ENCODE measurements at regions not wholly inside any gene's neighbourhood (a gene's known extent, or its start where the extent isn't known, plus 50 kb on each side); places are given as distances from the start of the nearest gene placed in this dataset.

DNA sequence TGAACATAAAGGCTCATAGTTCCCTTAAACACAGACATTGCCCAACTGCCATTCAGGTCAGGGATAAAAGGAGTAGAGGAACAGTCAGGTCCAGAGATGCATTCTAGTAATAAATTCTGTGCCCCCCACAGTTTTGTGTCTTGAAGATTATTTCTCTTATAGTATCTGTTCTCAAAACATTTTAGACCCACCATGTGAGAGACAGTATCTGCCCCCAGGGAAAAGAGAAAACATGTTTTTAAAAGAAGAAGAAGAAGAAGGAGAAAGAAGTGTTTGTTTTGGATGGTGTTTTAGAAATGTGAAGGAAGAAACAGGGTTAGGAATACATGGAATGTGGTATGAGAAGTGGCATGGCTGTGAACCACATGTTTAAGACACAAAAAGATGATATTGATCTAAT lies 629.6 kb upstream of the EPHA7 start:
- no peaks in the 10 kb centered on the region for H3K36me3 Mint-ChIP-seq
- H3K27me3 Mint-ChIP-seq (ENCODE audit: low read depth): no peaks in the 10 kb centered on the region
- no peak for DNase-seq (ENCODE audit: low spot score in 2 of 2, unreplicated experiment in 2 of 2)
- no peak overlapping the region for H3K27ac Mint-ChIP-seq
- peaks cover 45% of the 10 kb centered on the region for H3K4me1 Mint-ChIP-seq
- no peak overlapping the region for H3K4me3 Mint-ChIP-seq
- H3K9me3 Mint-ChIP-seq: no peaks in the 10 kb centered on the region
- TF ChIP-seq, protein P1, sequence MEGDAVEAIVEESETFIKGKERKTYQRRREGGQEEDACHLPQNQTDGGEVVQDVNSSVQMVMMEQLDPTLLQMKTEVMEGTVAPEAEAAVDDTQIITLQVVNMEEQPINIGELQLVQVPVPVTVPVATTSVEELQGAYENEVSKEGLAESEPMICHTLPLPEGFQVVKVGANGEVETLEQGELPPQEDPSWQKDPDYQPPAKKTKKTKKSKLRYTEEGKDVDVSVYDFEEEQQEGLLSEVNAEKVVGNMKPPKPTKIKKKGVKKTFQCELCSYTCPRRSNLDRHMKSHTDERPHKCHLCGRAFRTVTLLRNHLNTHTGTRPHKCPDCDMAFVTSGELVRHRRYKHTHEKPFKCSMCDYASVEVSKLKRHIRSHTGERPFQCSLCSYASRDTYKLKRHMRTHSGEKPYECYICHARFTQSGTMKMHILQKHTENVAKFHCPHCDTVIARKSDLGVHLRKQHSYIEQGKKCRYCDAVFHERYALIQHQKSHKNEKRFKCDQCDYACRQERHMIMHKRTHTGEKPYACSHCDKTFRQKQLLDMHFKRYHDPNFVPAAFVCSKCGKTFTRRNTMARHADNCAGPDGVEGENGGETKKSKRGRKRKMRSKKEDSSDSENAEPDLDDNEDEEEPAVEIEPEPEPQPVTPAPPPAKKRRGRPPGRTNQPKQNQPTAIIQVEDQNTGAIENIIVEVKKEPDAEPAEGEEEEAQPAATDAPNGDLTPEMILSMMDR (IDR thresholded peaks at IDR 0.05; ENCODE audit: unreplicated experiment): no peak

DNA sequence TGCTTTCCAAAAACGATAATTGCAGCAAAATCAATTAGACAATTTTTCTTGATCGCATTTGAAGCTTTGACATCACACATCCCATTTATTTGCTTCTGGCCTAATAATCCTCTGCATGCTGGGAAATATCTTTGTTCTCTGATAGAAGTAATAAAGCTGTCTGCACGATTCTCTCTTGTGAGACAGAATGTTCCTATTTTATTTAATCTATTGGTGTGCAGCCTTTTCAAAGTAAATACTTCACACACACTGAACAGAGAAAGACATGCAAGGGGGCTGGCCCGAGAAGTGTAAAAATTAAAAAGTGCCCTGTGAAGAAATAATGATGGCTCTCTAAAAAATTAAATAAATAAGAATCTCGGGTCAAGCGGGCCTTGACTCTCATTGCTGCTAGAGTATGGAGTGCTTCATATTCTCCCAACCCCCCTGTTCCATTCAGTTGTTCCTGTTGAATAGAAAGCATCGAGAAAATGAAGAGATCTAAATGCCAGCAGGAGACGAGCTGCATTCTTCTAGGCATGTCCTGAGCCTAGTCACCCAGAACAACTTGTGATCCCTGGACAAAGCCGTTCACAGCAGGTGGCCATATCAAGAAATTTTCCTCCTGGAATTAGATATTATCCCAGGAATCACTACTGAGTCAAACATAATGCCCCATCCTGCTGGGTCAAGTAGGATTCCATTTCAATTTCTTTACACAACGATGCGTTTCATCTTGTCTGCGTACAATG lies 625.9 kb upstream of the EPHA7 start:
- DNase-seq (ENCODE audit: low spot score in 2 of 2, unreplicated experiment in 2 of 2): no peak
- no peaks in the 10 kb centered on the region for H3K36me3 Mint-ChIP-seq
- no peak overlapping the region for H3K4me3 Mint-ChIP-seq
- TF ChIP-seq, protein P1 (IDR thresholded peaks at IDR 0.05; ENCODE audit: unreplicated experiment): no peak
- H3K27ac Mint-ChIP-seq: no peak overlapping the region
- peaks cover 23% of the 10 kb centered on the region for H3K4me1 Mint-ChIP-seq
- H3K9me3 Mint-ChIP-seq: no peaks in the 10 kb centered on the region
- H3K27me3 Mint-ChIP-seq (ENCODE audit: low read depth): no peaks in the 10 kb centered on the region

DNA sequence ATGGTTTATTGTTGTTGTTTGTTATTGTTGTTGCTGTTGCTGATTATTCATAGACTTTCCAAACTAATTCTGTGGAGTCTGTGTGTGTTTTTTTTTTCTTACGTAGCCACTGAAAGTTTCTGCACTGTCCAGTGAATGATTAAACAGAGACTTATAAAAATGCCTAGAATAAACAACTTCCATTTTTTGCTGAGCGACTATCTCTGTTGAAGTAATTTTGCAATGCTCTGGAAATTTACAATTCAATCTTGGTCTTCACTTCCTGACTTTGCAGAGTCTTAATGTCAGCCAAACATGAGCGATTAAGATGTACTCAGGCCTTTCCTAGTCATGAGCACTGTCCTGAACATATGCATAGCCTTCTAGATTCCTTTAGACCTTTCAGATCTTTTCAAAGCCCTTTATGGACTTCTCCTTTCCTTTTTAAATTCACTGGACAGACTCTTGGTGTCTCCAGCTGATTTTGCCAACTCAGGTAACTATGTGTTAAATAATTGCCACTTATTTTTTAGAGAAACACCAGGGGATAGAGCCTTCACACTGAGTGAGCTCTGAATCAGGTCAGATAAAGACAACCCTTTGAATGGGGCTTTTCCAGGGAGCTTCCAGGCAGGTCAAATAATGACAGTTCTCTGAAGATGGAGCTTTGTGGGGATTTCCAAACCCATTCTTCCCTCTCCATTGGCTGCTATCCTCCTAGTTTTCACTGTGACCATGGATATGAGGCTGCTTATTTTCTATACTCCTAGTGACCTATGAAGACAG lies 622.8 kb upstream of the EPHA7 start:
- no peak overlapping the region for H3K27ac Mint-ChIP-seq
- TF ChIP-seq, protein P1 (IDR thresholded peaks at IDR 0.05; ENCODE audit: unreplicated experiment): no peak
- DNase-seq (ENCODE audit: low spot score in 2 of 2, unreplicated experiment in 2 of 2): no peak
- H3K9me3 Mint-ChIP-seq: peaks cover 10% of the 10 kb centered on the region
- peaks cover 19% of the 10 kb centered on the region for H3K4me1 Mint-ChIP-seq
- H3K27me3 Mint-ChIP-seq (ENCODE audit: low read depth): no peaks in the 10 kb centered on the region
- no peaks in the 10 kb centered on the region for H3K36me3 Mint-ChIP-seq
- no peak overlapping the region for H3K4me3 Mint-ChIP-seq

DNA sequence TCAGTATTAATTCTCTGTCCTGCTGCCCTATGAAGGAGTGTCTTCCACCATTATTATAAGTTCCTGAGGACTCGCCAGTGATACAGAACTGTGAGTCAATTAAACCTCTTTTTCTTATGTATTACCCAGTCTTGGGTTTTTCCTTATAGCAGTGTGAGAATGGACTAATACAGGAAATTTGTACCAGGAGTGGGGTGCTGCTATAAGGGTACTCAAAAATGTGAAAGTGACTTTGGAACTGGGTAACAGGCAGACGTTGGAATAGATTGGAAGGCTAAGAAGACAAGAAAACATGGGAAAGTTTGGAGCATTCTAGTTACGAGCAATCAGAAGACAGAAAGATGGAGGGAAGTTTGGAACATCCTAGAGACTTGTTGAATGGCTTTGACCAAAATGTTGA lies 616.7 kb upstream of the EPHA7 start:
- H3K4me1 Mint-ChIP-seq: no peaks in the 10 kb centered on the region
- DNase-seq (ENCODE audit: low spot score in 2 of 2, unreplicated experiment in 2 of 2): no peak
- peaks cover 6% of the 10 kb centered on the region for H3K36me3 Mint-ChIP-seq
- H3K27ac Mint-ChIP-seq: no peak overlapping the region
- TF ChIP-seq, protein P1 (IDR thresholded peaks at IDR 0.05; ENCODE audit: unreplicated experiment): no peak
- H3K27me3 Mint-ChIP-seq (ENCODE audit: low read depth): no peaks in the 10 kb centered on the region
- H3K9me3 Mint-ChIP-seq: peaks cover 33% of the 10 kb centered on the region
- no peak overlapping the region for H3K4me3 Mint-ChIP-seq

DNA sequence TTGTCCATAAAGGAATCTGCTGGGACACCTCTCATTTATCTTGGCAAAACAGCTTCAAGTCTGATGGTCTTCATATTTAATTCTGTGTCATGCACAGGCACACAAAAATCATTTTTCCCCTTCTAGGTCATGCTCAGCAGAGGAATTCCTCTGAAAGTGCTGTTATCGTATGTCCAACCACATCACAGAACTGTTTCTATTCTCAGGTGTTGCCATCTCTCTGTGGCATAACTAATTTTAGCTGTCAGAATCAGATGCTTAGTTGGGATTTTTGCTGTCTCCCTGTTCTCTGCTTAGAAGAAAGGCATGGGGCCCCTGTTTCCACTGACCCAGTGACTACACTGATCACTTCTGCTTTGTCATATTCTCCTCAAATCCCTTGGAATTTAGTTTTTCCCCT lies 608.0 kb upstream of the EPHA7 start:
- TF ChIP-seq, protein P1 (IDR thresholded peaks at IDR 0.05; ENCODE audit: unreplicated experiment): no peak
- Mint-ChIP-seq H3K4me1 (no peaks in the 10 kb centered on the region), H3K27ac (no peak overlapping the region), H3K36me3 (no peaks in the 10 kb centered on the region), H3K27me3 (ENCODE audit: low read depth) (no peaks in the 10 kb centered on the region), H3K4me3 (no peak overlapping the region), H3K9me3 (peaks cover 12% of the 10 kb centered on the region)
- no peak for DNase-seq (ENCODE audit: low spot score in 2 of 2, unreplicated experiment in 2 of 2)
